Trophoblast cell (in vitro differentiated cells and primary cell): ENCODE measurements at regions not wholly inside any gene's neighbourhood (a gene's known extent, or its start where the extent isn't known, plus 50 kb on each side); places are given as distances from the start of the nearest gene placed in this dataset.

Experiments used
- DNase-seq, 2 donors: peaks; one replicate each; pipeline ENCODE4 v3.0.0-alpha.2; 2016
- H2AFZ ChIP-seq: 2 replicates; pipeline ENCODE4 v1.6.1; 2013; ENCODE audit warnings: low read length, moderate library complexity, mild to moderate bottlenecking; ENCODE audit not compliant: insufficient read depth, poor library complexity
- H2AK5ac ChIP-seq: 2 replicates; pipeline ENCODE4 v1.6.1; 2013; ENCODE audit warnings: mild to moderate bottlenecking, low read length
- H2BK120ac ChIP-seq: 2 replicates; pipeline ENCODE4 v1.6.1; 2013; ENCODE audit warnings: low read length, mild to moderate bottlenecking, moderate library complexity; ENCODE audit not compliant: insufficient read depth, poor library complexity
- H2BK12ac ChIP-seq: 2 replicates; pipeline ENCODE4 v1.6.1; 2013; ENCODE audit warnings: mild to moderate bottlenecking, low read length, moderate library complexity
- H2BK5ac ChIP-seq: 2 replicates; pipeline ENCODE4 v1.6.1; 2013; ENCODE audit warnings: low read length, low read depth, moderate library complexity, mild to moderate bottlenecking; ENCODE audit not compliant: poor library complexity
- H3K14ac ChIP-seq: 2 replicates; pipeline ENCODE4 v1.6.1; 2013; ENCODE audit warnings: mild to moderate bottlenecking, low read length
- H3K18ac ChIP-seq: 2 replicates; pipeline ENCODE4 v1.6.1; 2013; ENCODE audit warnings: mild to moderate bottlenecking, low read length
- H3K23ac ChIP-seq: 2 replicates; pipeline ENCODE4 v1.6.1; 2013; ENCODE audit warnings: low read length
- H3K27ac ChIP-seq: 2 replicates; pipeline ENCODE4 v1.5.1; 2013; ENCODE audit warnings: low read depth, mild to moderate bottlenecking, inconsistent platforms, low read length, moderate library complexity
- H3K27me3 ChIP-seq: 2 replicates; pipeline ENCODE4 v1.6.1; 2013; ENCODE audit warnings: inconsistent platforms, mild to moderate bottlenecking, low read length, moderate library complexity; ENCODE audit not compliant: insufficient read depth
- H3K36me3 ChIP-seq, 2 experiments: 1 replicate in 1 of 2; 2 replicates in 1 of 2; pipeline ENCODE4 v1.6.1; 2013; ENCODE audit warnings: low read length in 2 of 2, mild to moderate bottlenecking in 2 of 2, moderate library complexity in 1 of 2; ENCODE audit not compliant: insufficient read depth in 2 of 2, control insufficient read depth in 1 of 2
- H3K4ac ChIP-seq: 2 replicates; pipeline ENCODE4 v1.6.1; 2013; ENCODE audit warnings: low read depth, mild to moderate bottlenecking, low read length, moderate library complexity
- H3K4me1 ChIP-seq, 2 experiments: 1 replicate in 1 of 2; 2 replicates in 1 of 2; pipeline ENCODE4 v1.6.1; 2013; ENCODE audit warnings: low read length in 2 of 2, mild to moderate bottlenecking in 2 of 2, moderate library complexity in 1 of 2; ENCODE audit not compliant: insufficient read depth in 2 of 2, control insufficient read depth in 1 of 2
- H3K4me2 ChIP-seq: 2 replicates; pipeline ENCODE4 v1.6.1; 2013; ENCODE audit warnings: inconsistent platforms, mild to moderate bottlenecking, low read length, moderate library complexity
- H3K4me3 ChIP-seq: 2 replicates; pipeline ENCODE4 v1.5.1; 2013; ENCODE audit warnings: mild to moderate bottlenecking, low read depth, low read length, inconsistent platforms
- H3K79me1 ChIP-seq: one replicate; pipeline ENCODE4 v1.6.1; 2013; ENCODE audit warnings: low read length
- H3K79me2 ChIP-seq: 2 replicates; pipeline ENCODE4 v1.6.1; 2013; ENCODE audit warnings: low read length, mild to moderate bottlenecking; ENCODE audit not compliant: control insufficient read depth, insufficient read depth, poor library complexity
- H3K9ac ChIP-seq: 2 replicates; pipeline ENCODE4 v1.6.1; 2013; ENCODE audit warnings: mild to moderate bottlenecking, low read length
- H3K9me3 ChIP-seq: 2 replicates; pipeline ENCODE4 v1.6.1; 2013; ENCODE audit warnings: low read depth, mild to moderate bottlenecking, control low read depth, inconsistent platforms, low read length; ENCODE audit not compliant: insufficient read depth
- H4K12ac ChIP-seq: 2 replicates; pipeline ENCODE4 v1.6.1; 2013; ENCODE audit warnings: low read depth, mild to moderate bottlenecking, low read length, moderate library complexity
- H4K8ac ChIP-seq: 2 replicates; pipeline ENCODE4 v1.6.1; 2013; ENCODE audit warnings: low read depth, mild to moderate bottlenecking, low read length, moderate library complexity
- H4K91ac ChIP-seq: one replicate; pipeline ENCODE4 v1.6.1; 2013; ENCODE audit warnings: low read depth, mild to moderate bottlenecking, low read length, moderate library complexity
- WGBS: extraction: QIAGEN DNeasy Blood & Tissue Kit; methylation state at CpG from one replicate; pipeline ENCODE4 v1.1.7; 2013; ENCODE audit warnings: missing lambda C conversion rate; ENCODE audit not compliant: insufficient read length, insufficient coverage; ENCODE audit errors: extremely low coverage; 5-methylcytosine and 5-hydroxymethylcytosine counted together

DNA sequence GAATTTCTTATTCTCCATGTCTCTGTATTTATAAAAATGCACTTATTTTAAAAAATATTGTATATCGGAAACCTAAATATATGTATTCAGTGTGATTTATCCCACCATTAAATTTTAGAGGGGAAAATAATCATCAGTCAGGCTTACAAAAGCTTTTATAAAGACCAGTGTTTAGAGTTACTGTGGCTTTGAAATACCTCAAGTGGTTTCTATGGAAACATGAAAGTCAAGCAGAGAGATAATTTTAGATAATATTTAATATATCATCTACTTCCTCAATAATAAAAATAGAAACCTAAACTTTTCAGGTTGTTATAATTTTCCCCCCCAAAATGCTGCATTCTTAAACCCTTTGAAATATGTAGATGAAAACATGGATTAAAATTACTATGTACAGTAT is 332.9 kb upstream of the PITX2 start:
- WGBS, result no CpG with 5 or more reads among the region's 1 CpG
- no peak overlapping the region for H3K18ac ChIP-seq
- H3K23ac ChIP-seq, result no peak overlapping the region
- H3K9ac ChIP-seq, result no peak overlapping the region
- DNase-seq, result no peak
- H2BK5ac ChIP-seq, result no peak overlapping the region
- H2BK120ac ChIP-seq, result no peak overlapping the region
- H3K36me3 ChIP-seq, result no peaks in the 10 kb centered on the region
- no peak overlapping the region for H3K4me2 ChIP-seq
- H3K14ac ChIP-seq, result no peak overlapping the region
- H3K9me3 ChIP-seq, result no peaks in the 10 kb centered on the region
- no peak overlapping the region for H2AK5ac ChIP-seq
- no peaks in the 10 kb centered on the region for H3K27me3 ChIP-seq
- no peak overlapping the region for H3K4me3 ChIP-seq
- no peak overlapping the region for H4K12ac ChIP-seq
- H3K79me2 ChIP-seq, result no peaks in the 10 kb centered on the region
- no peak overlapping the region for H3K27ac ChIP-seq
- H4K91ac ChIP-seq, result no peak overlapping the region
- no peak overlapping the region for H2BK12ac ChIP-seq
- H3K79me1 ChIP-seq, result no peaks in the 10 kb centered on the region
- H3K4me1 ChIP-seq, result no peaks in the 10 kb centered on the region
- no peak overlapping the region for H4K8ac ChIP-seq
- no peak overlapping the region for H3K4ac ChIP-seq
- no peak overlapping the region for H2AFZ ChIP-seq

DNA sequence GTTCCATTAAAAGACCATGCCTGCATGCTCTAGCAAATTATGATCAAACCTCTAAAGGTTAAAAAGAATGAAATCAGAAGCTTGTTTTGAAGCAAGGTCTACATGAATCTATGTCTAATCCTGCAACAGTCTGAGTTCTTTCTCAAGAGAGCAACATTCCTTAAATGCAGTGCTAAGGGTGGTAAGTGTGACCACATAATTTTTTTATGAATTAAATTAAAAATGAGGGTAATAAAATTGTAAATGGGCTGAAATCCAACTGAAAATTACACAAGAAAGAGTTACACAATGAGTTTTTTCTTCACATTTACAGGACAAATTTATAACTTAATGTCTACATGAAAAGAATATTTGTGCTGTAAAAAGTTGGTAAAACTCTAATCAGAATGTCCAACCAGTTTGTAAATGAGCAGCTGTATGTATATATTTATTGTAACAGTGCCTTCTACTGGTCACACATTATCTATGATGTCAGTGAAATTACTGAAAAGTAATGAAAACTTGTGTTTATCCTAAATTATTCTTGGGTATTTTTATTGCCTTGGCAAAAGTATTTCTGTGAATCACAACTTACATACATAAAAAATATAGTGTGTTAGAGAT is 336.3 kb upstream of the PITX2 start:
- Histone ChIP-seq H3K9me3 (no peaks in the 10 kb centered on the region), H3K79me2 (no peaks in the 10 kb centered on the region), H2BK5ac (no peak overlapping the region), H3K4me2 (no peak overlapping the region), H3K27me3 (no peaks in the 10 kb centered on the region), H3K4me3 (no peak overlapping the region), H4K8ac (no peak overlapping the region), H2BK12ac (no peak overlapping the region), H3K9ac (no peak overlapping the region), H2BK120ac (no peak overlapping the region), H3K23ac (no peak overlapping the region), H3K4ac (no peak overlapping the region), H4K91ac (no peak overlapping the region), H3K4me1 (no peaks in the 10 kb centered on the region), H3K14ac (no peak overlapping the region), H3K79me1 (no peaks in the 10 kb centered on the region), H4K12ac (no peak overlapping the region), H2AFZ (no peak overlapping the region), H2AK5ac (no peak overlapping the region), H3K18ac (no peak overlapping the region), H3K36me3 (no peaks in the 10 kb centered on the region), H3K27ac (no peak overlapping the region)
- DNase-seq, result peak in 1 of 2 donors; percentile 40

DNA sequence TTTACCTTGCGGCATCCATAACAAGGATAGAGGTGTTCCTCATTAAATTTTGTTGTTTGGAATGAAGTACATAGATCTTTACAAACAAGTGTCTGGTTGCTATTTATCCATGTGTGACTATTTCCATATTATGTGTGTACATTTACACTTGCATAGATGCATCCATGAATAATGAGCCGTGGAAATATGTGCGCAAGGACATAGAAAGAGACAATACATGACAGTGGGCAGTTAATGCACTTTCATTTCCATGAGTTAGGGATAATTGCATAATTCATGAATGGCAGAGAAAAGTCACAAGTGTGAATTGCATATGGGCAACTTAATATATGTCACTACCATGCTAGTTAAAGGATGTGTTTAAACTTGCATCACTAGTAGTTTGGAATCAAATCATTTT is 338.2 kb upstream of the PITX2 start:
- no peak overlapping the region for H3K27ac ChIP-seq

DNA sequence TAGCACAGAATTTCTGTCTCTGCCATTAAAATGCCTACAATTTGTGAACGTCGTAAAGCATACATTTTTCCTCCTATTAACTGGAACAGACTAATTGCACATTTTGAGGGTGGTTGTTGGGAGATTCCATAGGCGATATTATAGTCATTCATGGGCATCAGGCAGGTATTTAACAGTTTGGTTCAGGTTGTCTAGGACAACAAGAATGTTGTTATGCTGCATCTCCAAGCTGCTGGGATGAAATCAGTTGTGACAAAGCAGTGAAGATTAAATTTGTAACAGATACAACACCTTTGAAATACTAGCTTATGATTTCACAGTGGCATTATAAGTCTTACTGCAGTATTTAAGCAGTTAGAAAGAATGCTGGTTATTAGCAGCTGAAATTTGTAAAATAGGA is 339.7 kb upstream of the PITX2 start:
- Histone ChIP-seq H4K91ac (no peak overlapping the region), H3K27me3 (no peaks in the 10 kb centered on the region), H2AFZ (no peak overlapping the region), H3K4me2 (no peak overlapping the region), H3K14ac (no peak overlapping the region), H2BK120ac (no peak overlapping the region), H3K23ac (no peak overlapping the region), H2AK5ac (no peak overlapping the region), H2BK5ac (no peak overlapping the region), H3K4me3 (no peak overlapping the region), H2BK12ac (no peak overlapping the region), H3K27ac (no peak overlapping the region), H4K8ac (no peak overlapping the region), H3K4ac (no peak overlapping the region), H3K79me1 (no peaks in the 10 kb centered on the region), H3K9ac (no peak overlapping the region), H3K36me3 (no peaks in the 10 kb centered on the region), H4K12ac (no peak overlapping the region), H3K79me2 (no peaks in the 10 kb centered on the region), H3K18ac (no peak overlapping the region), H3K4me1 (no peaks in the 10 kb centered on the region), H3K9me3 (no peaks in the 10 kb centered on the region)
- WGBS, result no CpG with 5 or more reads among the region's 3 CpGs
- peak in 1 of 2 donors; percentile 52 for DNase-seq

More for the DNA sequence above, 338.2 kb upstream of the PITX2 start:
- no peaks in the 10 kb centered on the region for H3K27me3 ChIP-seq
- H3K14ac ChIP-seq, result no peak overlapping the region
- no peaks in the 10 kb centered on the region for H3K36me3 ChIP-seq
- no peak overlapping the region for H4K12ac ChIP-seq
- no peaks in the 10 kb centered on the region for H3K9me3 ChIP-seq
- no peak overlapping the region for H2BK5ac ChIP-seq
- H2BK12ac ChIP-seq, result no peak overlapping the region
- no peak overlapping the region for H3K4ac ChIP-seq
- DNase-seq, result no peak
- no peaks in the 10 kb centered on the region for H3K4me1 ChIP-seq
- H2AK5ac ChIP-seq, result no peak overlapping the region
- H4K91ac ChIP-seq, result no peak overlapping the region
- no peaks in the 10 kb centered on the region for H3K79me1 ChIP-seq
- H2AFZ ChIP-seq, result no peak overlapping the region
- no peak overlapping the region for H3K4me3 ChIP-seq
- H3K23ac ChIP-seq, result no peak overlapping the region
- H3K4me2 ChIP-seq, result no peak overlapping the region
- H2BK120ac ChIP-seq, result no peak overlapping the region
- H3K9ac ChIP-seq, result no peak overlapping the region
- H3K79me2 ChIP-seq, result no peaks in the 10 kb centered on the region
- no CpG with 5 or more reads among the region's 3 CpGs for WGBS
- H4K8ac ChIP-seq, result no peak overlapping the region
- H3K18ac ChIP-seq, result no peak overlapping the region
